SK-N-SH (cell line): ENCODE measurements at regions not wholly inside any gene's neighbourhood (a gene's known extent, or its start where the extent isn't known, plus 50 kb on each side); places are given as distances from the start of the nearest gene placed in this dataset.

Source experiments
- CTCF ChIA-PET: fragments of 300-600, 350-600 bp; formaldehyde crosslinking; extraction: SDS; loops from one replicate; lab custom pipeline; 2021; lab: Yijun Ruan, JAX
- POLR2A ChIA-PET: fragments of 350-600 bp; sonication (Branson Sonifier 250); formaldehyde crosslinking; extraction: SDS; loops from one replicate; lab custom pipeline; 2020; ENCODE audit warnings: antibody characterized with exemption, inconsistent platforms; lab: Yijun Ruan, JAX
- DNase-seq: peaks from one replicate; pipeline ENCODE4 v3.0.0; 2012
- H2AFZ ChIP-seq: fragments of 200-600 bp; sonication (generic); 2 replicates; pipeline ENCODE4 v1.8.1; 2016; ENCODE audit warnings: antibody characterized with exemption, mild to moderate bottlenecking, low read depth
- H3F3A ChIP-seq: fragments of 200-600 bp; sonication (generic); replicated peaks from 2 replicates; pipeline ENCODE3; 2016; ENCODE audit warnings: antibody characterized with exemption, mild to moderate bottlenecking; ENCODE audit not compliant: insufficient read depth
- H3K27ac ChIP-seq, 2 experiments: fragments of 200-500 bp in 1 of 2; fragments of 200-600 bp in 1 of 2; sonication (Bioruptor generic) in 1 of 2; sonication (generic), shearing (Covaris generic) in 1 of 2; 2 replicates each; pipeline versions ENCODE4 v1.5.1 to v1.6.1; 2014 to 2016; ENCODE audit warnings: low read depth in 2 of 2, inconsistent platforms in 1 of 2, low read length in 1 of 2, mild to moderate bottlenecking in 1 of 2, mixed read lengths in 1 of 2
- H3K27me3 ChIP-seq: fragments of 200-600 bp; sonication (generic), shearing (Covaris generic); 2 replicates; pipeline ENCODE4 v1.6.1; 2016; ENCODE audit warnings: mixed run types; ENCODE audit not compliant: insufficient read depth
- H3K36me3 ChIP-seq, 2 experiments: fragments of 200-500 bp in 1 of 2; fragments of 200-600 bp in 1 of 2; sonication (Bioruptor generic) in 1 of 2; sonication (generic) in 1 of 2; replicated peaks in 1 of 2; 2 replicates each; pipeline versions ENCODE3 to v1.5.1; 2014 to 2016; ENCODE audit warnings: low read length in 1 of 2, mild to moderate bottlenecking in 1 of 2; ENCODE audit not compliant: insufficient read depth in 2 of 2, control insufficient read depth in 1 of 2
- H3K4me1 ChIP-seq, 2 experiments: fragments of 200-500 bp in 1 of 2; fragments of 200-600 bp in 1 of 2; sonication (Bioruptor generic) in 1 of 2; sonication (generic), shearing (Covaris generic) in 1 of 2; 2 replicates each; pipeline versions ENCODE4 v1.5.1 to v1.6.1; 2014 to 2016; ENCODE audit warnings: low read depth in 1 of 2, low read length in 1 of 2, mixed run types in 1 of 2; ENCODE audit not compliant: insufficient read depth in 2 of 2, control insufficient read depth in 1 of 2
- H3K4me2 ChIP-seq: fragments of 200-600 bp; sonication (generic), shearing (Covaris generic); 2 replicates; pipeline ENCODE4 v1.6.1; 2017; ENCODE audit warnings: mixed run types
- H3K4me3 ChIP-seq, 2 experiments: fragments of 200-500 bp in 1 of 2; fragments of 200-600 bp in 1 of 2; sonication (Bioruptor generic) in 1 of 2; sonication (generic), shearing (Covaris generic) in 1 of 2; 2 replicates each; pipeline versions ENCODE4 v1.5.1 to v1.8.1; 2014 to 2016; ENCODE audit warnings: low read depth in 2 of 2, inconsistent platforms in 1 of 2, low read length in 1 of 2, mild to moderate bottlenecking in 1 of 2, mixed read lengths in 1 of 2, moderate library complexity in 1 of 2
- H3K79me2 ChIP-seq: fragments of 200-600 bp; sonication (generic); 2 replicates; pipeline ENCODE4 v1.8.1; 2017; ENCODE audit warnings: mild to moderate bottlenecking; ENCODE audit not compliant: insufficient read depth
- H3K9ac ChIP-seq: fragments of 200-600 bp; sonication (generic); 2 replicates; pipeline ENCODE4 v1.6.1; 2017; ENCODE audit warnings: mixed run types
- H3K9me2 ChIP-seq: fragments of 200-600 bp; sonication (generic); 2 replicates; pipeline ENCODE4 v1.6.1; 2017; ENCODE audit warnings: mixed run types
- H3K9me3 ChIP-seq: fragments of 200-600 bp; sonication (generic); 2 replicates; pipeline ENCODE4 v1.6.1; 2017; ENCODE audit warnings: mixed run types, mild to moderate bottlenecking, moderate library complexity
- H4K20me1 ChIP-seq: fragments of 200-600 bp; sonication (generic); 2 replicates; pipeline ENCODE4 v1.6.1; 2017; ENCODE audit warnings: mild to moderate bottlenecking, mixed run types; ENCODE audit not compliant: insufficient read depth
- CHD2 ChIP-seq: fragments of 150-350 bp; IDR thresholded peaks from 2 replicates; pipeline ENCODE4 v1.6.1; 2018; ENCODE audit warnings: low read length; ENCODE audit not compliant: partially characterized antibody
- EZH2phosphoT487 ChIP-seq: fragments of 200-600 bp; sonication (generic); IDR thresholded peaks from 2 replicates; pipeline ENCODE4 v1.6.1; 2017; ENCODE audit warnings: low read depth, mixed run types, mild to moderate bottlenecking, antibody characterized with exemption, moderate library complexity, borderline replicate concordance
- JUND ChIP-seq: IDR thresholded peaks from 2 replicates; pipeline ENCODE4 v1.4.0; 2012
- NFIC ChIP-seq: IDR thresholded peaks from 2 replicates; pipeline ENCODE4 v1.4.0; 2012; ENCODE audit warnings: borderline replicate concordance
- PBX3 ChIP-seq: IDR thresholded peaks from 2 replicates; pipeline ENCODE4; 2012
- RCOR1 ChIP-seq: fragments of 150-350 bp; IDR thresholded peaks from 2 replicates; pipeline ENCODE4 v1.6.1; 2017; ENCODE audit warnings: antibody characterized with exemption, low read length
- SIN3A ChIP-seq: IDR thresholded peaks from 2 replicates; pipeline ENCODE4 v1.6.1; 2012; ENCODE audit warnings: low read depth, mild to moderate bottlenecking, low read length, moderate library complexity, borderline replicate concordance
- TAF1 ChIP-seq: IDR thresholded peaks from 2 replicates; pipeline ENCODE4 v1.6.1; 2012; ENCODE audit warnings: low read depth, mild to moderate bottlenecking, low read length, moderate library complexity, borderline replicate concordance
- TCF12 ChIP-seq: IDR thresholded peaks from 2 replicates; pipeline ENCODE4 v1.4.0; 2012
- YY1 ChIP-seq: IDR thresholded peaks from 2 replicates; pipeline ENCODE4 v1.4.0; 2012; ENCODE audit warnings: low read depth, mild to moderate bottlenecking
- WGBS: methylation state at CpG from one replicate; pipeline ENCODE4 v1.1.6; 2017; ENCODE audit warnings: low lambda C conversion rate; 5-methylcytosine and 5-hydroxymethylcytosine counted together
- TF ChIP-seq, protein P1 (sequence below): IDR thresholded peaks from 2 replicates; pipeline ENCODE4 v1.6.1; 2012; ENCODE audit warnings: mild to moderate bottlenecking, low read depth, low read length, moderate library complexity
- TF ChIP-seq, protein P2 (sequence below): IDR thresholded peaks from 2 replicates; pipeline ENCODE4 v1.4.0; 2012; ENCODE audit warnings: low read depth, borderline replicate concordance

DNA sequence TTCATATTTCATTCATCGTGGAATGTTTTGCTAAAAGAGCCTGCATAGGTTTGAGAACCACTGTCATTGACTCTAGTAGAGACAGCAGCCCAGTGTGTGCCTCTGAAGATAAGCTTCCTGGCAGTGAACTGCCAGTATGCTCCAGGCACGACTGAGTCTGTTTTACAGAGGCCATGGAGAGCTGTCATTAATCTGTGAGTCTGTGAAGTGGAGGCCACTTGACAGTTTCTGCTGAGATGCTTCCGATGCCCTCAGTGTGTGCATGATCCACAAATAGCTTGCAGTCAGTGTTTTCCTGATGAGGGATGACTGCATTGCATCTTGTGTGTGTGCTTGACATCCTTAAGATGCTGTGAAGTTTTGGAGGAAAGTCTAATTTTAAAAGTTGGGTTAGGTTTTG is 162.2 kb downstream of the PFKFB3 start:
- no peak overlapping the region for H3K4me3 ChIP-seq
- H3K27me3 ChIP-seq = no peaks in the 10 kb centered on the region
- H3K9me3 ChIP-seq = no peaks in the 10 kb centered on the region; the same call in 1 of the 2 replicates
- WGBS = 23% methylated on average over 3 of the region's 3 CpGs
- no peaks in the 10 kb centered on the region; the same call in 1 of the 2 replicates for H3K79me2 ChIP-seq
- no peaks in the 10 kb centered on the region; a peak in 2 of 4 replicates for H3K4me1 ChIP-seq
- H3K9me2 ChIP-seq = no peaks in the 10 kb centered on the region
- peak overlapping the region in 1 of 2 experiments; percentile 16; a peak in 2 of 4 replicates for H3K27ac ChIP-seq
- no peak overlapping the region for H2AFZ ChIP-seq
- peaks cover 0 to under 1% of the 10 kb centered on the region in 2 experiments for H3K36me3 ChIP-seq
- DNase-seq = no peak
- no peak overlapping the region for H3K9ac ChIP-seq
- TF ChIP-seq SIN3A (no peak), NFIC (no peak), JUND (no peak), PBX3 (no peak), CHD2 (no peak), TAF1 (no peak), YY1 (no peak)
- TF ChIP-seq, protein P1, sequence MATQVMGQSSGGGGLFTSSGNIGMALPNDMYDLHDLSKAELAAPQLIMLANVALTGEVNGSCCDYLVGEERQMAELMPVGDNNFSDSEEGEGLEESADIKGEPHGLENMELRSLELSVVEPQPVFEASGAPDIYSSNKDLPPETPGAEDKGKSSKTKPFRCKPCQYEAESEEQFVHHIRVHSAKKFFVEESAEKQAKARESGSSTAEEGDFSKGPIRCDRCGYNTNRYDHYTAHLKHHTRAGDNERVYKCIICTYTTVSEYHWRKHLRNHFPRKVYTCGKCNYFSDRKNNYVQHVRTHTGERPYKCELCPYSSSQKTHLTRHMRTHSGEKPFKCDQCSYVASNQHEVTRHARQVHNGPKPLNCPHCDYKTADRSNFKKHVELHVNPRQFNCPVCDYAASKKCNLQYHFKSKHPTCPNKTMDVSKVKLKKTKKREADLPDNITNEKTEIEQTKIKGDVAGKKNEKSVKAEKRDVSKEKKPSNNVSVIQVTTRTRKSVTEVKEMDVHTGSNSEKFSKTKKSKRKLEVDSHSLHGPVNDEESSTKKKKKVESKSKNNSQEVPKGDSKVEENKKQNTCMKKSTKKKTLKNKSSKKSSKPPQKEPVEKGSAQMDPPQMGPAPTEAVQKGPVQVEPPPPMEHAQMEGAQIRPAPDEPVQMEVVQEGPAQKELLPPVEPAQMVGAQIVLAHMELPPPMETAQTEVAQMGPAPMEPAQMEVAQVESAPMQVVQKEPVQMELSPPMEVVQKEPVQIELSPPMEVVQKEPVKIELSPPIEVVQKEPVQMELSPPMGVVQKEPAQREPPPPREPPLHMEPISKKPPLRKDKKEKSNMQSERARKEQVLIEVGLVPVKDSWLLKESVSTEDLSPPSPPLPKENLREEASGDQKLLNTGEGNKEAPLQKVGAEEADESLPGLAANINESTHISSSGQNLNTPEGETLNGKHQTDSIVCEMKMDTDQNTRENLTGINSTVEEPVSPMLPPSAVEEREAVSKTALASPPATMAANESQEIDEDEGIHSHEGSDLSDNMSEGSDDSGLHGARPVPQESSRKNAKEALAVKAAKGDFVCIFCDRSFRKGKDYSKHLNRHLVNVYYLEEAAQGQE = no peak
- TF ChIP-seq, protein P2, sequence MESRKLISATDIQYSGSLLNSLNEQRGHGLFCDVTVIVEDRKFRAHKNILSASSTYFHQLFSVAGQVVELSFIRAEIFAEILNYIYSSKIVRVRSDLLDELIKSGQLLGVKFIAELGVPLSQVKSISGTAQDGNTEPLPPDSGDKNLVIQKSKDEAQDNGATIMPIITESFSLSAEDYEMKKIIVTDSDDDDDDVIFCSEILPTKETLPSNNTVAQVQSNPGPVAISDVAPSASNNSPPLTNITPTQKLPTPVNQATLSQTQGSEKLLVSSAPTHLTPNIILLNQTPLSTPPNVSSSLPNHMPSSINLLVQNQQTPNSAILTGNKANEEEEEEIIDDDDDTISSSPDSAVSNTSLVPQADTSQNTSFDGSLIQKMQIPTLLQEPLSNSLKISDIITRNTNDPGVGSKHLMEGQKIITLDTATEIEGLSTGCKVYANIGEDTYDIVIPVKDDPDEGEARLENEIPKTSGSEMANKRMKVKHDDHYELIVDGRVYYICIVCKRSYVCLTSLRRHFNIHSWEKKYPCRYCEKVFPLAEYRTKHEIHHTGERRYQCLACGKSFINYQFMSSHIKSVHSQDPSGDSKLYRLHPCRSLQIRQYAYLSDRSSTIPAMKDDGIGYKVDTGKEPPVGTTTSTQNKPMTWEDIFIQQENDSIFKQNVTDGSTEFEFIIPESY = no peak
- CTCF ChIA-PET = interaction anchor here (0.6 to 1.6 kb wide), 3 partner anchors 42 to 987 kb away, joined by 3 read pairs; no protein-coding TSS in a partner anchor
- POLR2A ChIA-PET = no interaction called here
- H3K4me2 ChIP-seq = no peak overlapping the region
- no peaks in the 10 kb centered on the region for H4K20me1 ChIP-seq
- H3F3A ChIP-seq = no peaks in the 10 kb centered on the region

DNA sequence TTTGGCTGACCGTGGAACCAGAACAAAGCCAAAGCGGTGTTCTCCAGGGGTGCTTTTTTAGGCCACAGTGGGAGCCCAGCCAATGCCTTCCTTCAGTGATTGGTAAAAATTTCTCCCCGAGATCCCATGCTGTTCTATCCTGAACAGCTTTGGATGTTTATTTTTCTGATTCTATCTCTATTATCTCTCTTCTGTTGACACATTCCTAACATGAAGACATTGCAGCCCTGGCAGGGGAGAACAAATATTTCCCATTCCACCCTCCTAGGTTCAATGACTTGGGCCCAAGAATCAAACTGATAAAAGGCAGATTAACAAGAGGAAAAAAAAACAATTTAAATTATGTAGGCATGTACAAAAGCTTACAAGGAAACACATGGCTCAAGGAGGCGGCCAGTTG is 162.7 kb downstream of the PFKFB3 start:
- 58% methylated on average over 4 of the region's 4 CpGs for WGBS
- no peaks in the 10 kb centered on the region for H3K9me3 ChIP-seq
- no peak overlapping the region for H2AFZ ChIP-seq
- ChIA-PET CTCF (interaction anchor here (0.7 to 1.6 kb wide), 3 partner anchors 36 to 988 kb away, joined by 3 read pairs; no protein-coding TSS in a partner anchor), POLR2A (no interaction called here)
- H4K20me1 ChIP-seq = no peaks in the 10 kb centered on the region
- H3K9me2 ChIP-seq = no peaks in the 10 kb centered on the region
- no peak for TF ChIP-seq RCOR1
- TF ChIP-seq TCF12 = peak; percentile 14; the same call in 1 of the 2 replicates
- TF ChIP-seq EZH2phosphoT487 = no peak
- H3K79me2 ChIP-seq = no peaks in the 10 kb centered on the region; the same call in 1 of the 2 replicates
- H3K4me1 ChIP-seq = no peaks in the 10 kb centered on the region; a peak in 2 of 4 replicates
- H3K36me3 ChIP-seq = no peaks in the 10 kb centered on the region
- DNase-seq = no peak
- no peak overlapping the region for H3K4me2 ChIP-seq
- H3K27me3 ChIP-seq = no peaks in the 10 kb centered on the region
- H3F3A ChIP-seq = no peaks in the 10 kb centered on the region
- H3K27ac ChIP-seq = peak overlapping the region in 1 of 2 experiments; percentile 16; a peak in 2 of 4 replicates
- H3K4me3 ChIP-seq = no peak overlapping the region
- H3K9ac ChIP-seq = no peak overlapping the region
